GM19351 (cell line): ENCODE measurements at regions not wholly inside any gene's neighbourhood (a gene's known extent, or its start where the extent isn't known, plus 50 kb on each side); places are given as distances from the start of the nearest gene placed in this dataset.

Source experiments
- ATAC-seq: cut with Tn5 transposase; IDR thresholded peaks from one replicate; pipeline ENCODE4 v1.9.1; 2021; ENCODE audit warnings: mild to moderate bottlenecking, moderate library complexity; ENCODE audit not compliant: unreplicated experiment

DNA sequence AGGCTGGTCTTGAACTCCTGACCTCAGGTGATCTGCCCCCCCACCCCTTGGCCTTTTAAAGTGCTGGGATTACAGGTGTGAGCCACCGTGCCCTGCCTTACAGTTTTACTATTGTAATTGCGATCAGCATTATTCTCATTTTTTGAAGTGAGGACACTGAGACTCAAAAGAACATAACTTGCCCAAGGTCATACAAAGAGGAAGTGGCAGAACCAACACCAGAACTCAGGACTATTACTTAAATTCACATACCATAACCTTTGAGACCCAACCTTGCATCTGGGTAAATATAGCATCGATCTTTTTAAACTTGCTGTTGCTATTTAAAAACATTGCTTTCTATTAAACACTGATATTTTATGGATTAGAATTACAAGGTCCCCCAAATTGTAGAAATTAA lies 54.2 kb downstream of the FOXI1 start:
- no peak for ATAC-seq

DNA sequence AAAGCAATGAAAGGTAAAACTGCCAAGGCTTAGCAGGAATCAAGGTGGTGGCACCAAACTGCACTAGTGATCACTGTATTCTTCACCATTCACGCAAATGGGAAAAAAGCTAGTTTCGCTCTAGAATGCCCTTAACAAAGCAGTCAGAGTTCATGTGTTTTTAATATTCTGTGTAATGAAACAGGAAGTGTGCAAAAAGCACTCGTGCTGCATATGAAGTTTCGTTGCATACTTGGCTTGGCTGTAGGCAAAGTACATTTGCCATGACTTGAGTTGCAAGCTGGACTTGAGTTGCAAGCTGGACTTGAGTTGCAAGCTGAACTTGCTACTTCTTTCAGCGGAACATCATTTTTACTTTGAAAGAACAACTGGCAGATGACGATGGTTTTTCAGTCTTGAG lies 55.4 kb downstream of the FOXI1 start:
- ATAC-seq: peak; percentile 81

DNA sequence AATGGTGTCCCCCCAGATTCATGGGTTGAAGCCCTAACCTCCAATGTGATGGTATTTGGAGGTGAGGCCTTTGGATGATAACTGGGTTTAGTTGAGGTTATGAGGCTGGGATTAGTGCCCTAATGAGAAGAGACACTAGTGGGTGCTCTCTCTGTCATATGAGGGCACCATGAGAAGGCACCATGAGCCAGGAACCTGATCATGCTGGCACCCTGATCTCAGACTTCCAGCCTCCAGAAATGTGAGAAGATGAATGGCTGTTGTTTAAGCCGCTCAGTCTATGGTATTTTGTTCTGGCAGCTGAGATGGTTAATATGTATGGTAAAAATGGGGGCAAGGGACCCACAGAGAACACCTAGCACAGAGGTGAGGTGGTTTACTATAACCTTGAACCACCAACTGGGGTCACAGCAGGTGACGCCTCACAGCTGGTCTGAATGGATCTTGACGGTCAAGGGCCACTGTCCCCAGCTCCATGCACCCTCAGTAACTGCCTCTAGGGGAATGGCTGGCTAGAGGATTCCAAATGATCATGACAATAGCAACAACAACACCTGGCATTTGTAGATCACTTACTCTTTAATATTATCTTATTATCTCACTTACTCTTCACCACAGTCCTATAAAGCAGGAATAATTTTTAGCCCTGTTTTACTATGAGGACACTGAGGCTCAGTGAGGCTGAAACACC lies 57.1 kb downstream of the FOXI1 start:
- ATAC-seq: no peak

DNA sequence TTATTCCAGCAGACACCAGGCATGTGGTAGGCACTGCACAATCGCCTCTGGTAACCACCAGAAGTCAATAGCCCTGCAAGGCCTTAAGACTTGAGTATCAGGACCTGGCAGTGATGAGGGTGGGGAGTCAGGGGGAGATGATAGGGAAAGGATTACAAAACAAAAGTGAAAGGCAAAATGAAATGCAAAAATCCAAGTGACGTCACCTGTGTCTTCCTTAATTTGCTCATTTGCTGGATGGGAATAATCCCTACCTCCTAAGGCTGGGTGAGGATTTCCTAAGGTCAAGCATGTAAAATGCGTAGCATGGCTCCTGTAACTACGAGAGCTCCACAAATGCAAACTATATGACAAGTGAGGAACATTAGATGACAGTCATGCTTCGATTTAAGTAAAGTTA lies 58.4 kb downstream of the FOXI1 start:
- no peak for ATAC-seq

DNA sequence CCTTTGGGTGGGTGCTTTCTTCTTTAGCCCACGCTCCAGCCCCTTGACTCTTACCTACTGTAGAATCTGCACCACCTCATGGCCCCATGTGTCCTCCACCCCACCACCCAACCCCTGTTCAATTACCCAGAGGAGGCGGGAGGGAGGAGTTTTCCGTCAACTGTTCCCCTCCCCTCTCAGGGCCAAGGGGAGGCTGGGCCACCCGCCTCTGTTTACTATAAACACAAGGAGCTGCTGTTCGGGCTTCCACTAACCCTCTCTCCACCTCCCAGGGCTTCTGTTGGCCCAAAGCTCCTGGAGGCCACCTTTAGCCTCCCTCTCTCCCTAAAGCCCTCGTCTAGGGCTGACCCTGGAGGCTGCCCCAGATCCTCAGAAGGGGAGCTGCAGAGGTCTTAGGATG lies 59.2 kb downstream of the FOXI1 start:
- ATAC-seq: no peak

DNA sequence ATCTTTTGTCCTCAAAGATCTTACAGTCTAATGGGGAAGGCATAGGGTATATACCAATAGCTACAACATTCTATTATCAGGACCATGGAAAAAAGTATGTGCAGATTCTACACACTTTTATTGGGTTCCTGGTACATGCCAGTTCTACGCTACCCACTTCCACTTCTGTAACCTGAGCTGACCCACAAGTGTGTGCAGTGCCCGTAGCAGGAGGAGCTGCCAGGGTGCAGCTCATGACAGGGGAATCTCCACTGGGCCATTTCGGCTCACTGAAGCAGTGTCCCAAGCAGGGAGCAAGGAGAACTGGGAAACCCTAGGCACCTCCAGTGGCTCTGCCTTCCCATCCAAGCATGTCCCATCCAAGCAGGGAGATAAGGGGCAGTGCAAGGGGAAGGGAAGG lies 60.4 kb downstream of the FOXI1 start:
- ATAC-seq: no peak

DNA sequence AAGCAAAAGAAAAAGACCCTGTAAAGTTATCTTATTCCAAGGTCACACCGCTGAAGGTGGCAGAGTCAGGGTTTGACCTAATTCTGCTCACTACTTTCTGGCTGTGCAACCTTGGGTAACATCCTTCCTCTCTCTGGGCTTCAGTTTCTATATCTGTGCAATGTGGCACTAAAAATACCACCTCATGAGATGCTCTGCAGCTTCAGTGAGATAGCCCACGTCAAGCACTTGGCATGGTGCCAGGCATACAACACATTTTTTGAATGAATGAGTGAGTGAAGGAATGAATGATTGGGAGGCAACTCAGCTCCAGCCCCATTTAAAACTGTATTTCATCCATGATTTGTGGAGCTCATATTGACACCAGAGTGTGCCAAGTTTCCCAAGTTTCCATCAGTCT lies 62.3 kb downstream of the FOXI1 start:
- no peak for ATAC-seq

DNA sequence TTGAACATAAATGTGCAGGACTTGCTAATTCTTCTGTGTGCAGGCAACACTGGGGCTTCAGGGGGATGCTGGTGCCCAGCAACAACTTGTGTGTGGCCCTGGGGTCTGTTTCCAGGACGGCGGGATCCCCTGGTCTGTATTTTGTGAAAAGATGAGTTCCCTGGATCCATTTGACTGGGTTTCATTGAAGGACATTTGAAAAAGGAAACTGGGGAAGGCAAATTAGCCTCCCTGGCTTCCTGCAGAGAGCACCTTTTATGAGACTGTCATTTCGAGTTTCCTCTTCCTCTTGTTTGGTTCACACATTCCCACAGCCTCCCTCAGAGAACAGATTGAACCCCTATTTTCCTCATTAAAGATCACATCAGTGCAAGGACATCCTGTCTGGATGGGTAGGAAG lies 63.1 kb downstream of the FOXI1 start:
- ATAC-seq: no peak

DNA sequence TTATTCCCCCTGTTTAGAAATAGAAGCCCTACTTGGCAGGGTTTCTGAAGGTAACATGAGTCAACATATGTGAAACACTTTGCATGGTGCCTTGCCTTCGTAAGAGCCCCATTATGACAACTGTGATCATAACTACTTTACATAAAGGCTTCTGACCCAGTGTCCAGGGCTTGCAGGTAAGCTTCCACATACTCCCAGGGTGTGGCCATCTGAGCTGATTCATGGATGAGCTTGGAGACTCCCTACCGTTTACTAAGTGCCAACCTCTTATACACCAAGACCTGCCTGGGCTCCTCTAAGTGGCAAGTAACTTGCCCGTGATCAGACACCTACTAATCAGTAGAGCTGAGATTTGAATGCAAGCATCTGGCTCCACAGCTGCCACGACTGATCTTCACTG lies 62.8 kb upstream of the C5orf58 start:
- no peak for ATAC-seq

DNA sequence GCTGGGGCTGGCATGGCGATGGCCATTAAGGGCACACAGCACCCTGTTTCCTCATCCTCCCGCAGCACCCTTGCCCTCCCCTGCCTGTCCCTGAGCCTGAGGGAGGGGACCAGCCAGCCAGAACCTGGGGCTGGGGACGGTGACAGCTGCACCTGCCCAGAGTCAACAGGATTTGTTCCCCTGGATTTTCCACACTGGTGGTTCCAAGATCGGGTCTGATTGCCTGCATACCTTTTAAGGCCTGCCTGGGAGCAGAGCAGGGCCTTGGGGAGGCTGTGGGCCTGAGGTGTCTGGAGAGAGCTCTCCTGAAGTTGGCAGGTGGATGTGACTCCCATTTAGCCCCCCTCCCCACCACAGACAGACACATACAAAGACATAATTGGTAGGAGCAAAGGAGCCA lies 61.0 kb upstream of the C5orf58 start:
- ATAC-seq: no peak

DNA sequence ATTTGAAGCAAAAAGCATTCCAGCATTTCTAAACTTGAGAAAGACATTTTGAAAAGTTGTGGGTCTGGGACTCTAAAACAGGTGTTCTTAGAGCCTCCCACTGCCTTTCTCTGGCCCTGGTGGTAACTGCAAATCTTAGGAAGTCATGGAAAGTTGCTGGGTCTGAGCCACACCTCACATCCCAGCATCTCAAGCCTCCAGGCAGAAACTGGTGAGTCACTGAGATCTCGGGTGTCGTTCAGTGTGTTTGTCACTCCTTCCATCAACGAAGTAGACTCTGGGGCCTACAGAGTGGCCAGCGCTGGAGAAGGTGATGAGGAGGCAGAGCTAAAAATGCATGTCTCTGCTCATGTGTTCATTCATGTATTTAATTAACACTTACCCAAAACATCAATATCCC lies 59.6 kb upstream of the C5orf58 start:
- ATAC-seq: no peak

DNA sequence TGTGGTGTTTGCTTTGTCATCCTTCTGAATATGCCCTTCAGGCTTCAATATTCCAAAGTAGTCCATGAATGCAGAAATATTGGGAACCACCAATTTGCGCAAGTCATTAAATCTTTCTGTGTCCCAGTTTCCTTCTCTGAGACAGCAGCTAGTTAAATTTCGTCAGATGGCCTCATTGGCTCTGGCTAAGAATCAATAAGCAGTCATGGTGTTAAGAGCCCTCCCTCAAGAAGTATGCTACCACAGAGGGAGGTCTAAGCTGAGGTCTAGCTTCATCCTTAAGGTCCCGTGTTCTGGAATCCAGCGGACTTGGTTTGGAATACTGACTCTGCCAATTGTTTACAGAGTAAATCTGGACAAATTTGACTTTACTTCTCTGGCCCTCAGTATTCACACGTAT lies 59.1 kb upstream of the C5orf58 start:
- no peak for ATAC-seq

DNA sequence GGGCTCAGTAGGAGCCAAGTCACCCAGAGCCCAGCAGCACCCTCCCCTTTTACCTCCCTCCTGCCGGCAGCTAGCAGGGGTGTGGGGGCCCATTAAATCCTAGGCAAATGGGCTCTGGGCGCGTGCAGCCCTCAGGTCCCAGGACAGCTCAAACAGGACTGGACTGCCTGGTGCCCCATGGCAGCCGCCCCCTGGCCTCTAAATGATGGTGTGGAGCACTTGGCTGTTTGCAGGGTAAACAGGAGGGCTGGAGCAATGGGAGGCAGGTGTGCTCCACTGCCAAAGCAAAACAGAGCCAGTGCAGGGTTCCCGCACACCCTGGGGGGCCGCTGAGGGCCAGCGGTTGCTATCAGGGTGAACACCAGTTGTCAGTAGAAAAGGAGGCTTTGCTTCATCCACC lies 55.9 kb upstream of the C5orf58 start:
- no peak for ATAC-seq

DNA sequence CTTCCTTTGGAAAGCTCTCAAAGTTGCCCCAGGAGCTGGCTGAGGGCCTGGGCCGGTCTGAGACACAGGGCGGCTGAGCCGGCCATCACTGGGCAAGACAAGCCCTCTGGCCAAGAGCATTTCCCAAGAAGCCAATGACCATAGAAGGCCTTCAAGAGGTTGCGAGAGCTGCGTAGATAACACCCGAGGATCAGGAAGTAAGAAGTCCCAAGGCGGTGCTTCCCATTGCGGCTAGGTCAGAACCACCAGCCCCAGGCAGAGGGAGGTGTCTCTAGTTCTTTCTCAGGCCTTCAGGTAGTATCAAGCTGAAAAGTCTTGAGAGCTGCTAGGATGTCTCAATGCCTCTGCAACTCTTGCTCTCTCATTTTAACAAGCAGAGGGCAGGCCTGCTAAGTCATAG lies 54.0 kb upstream of the C5orf58 start:
- no peak for ATAC-seq

DNA sequence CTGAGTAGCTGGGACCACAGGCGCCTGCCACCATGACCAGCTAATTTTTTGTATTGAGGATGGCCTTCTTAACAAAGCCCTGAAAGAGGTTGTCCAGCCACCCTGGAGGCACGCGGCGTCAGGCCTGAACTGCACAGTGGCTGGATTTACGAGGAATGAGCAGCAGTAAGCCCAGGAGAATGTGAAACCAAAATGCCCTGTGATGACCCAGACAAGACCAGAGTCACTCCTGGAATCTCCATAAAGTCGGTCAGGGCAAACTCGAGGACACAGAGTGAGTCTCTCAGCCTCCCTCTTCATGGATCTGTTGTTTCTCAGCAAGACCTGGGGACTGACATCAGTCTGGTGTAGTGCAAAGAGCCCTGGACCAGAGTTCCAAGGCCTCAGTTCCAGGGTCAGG lies 53.2 kb upstream of the C5orf58 start:
- ATAC-seq: no peak

DNA sequence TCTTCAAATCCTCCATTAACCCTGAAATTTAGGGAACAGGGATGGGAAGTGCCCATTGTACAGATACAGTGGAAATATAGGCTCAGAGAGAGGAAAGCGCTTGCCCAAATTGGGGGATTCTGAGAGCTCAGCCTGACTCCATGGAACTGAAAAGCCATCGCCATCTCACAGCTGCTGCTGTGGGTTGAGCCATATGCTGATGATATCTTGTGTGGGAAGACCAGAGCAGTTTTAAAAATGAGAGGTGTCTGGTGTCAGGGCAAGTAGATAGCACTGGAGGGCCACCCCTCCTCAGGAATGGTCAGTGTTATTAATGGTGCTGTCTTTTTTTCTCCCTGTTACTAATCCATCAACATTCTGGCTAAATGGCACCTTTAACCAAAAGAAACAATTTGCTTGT lies 50.9 kb upstream of the C5orf58 start:
- no peak for ATAC-seq

DNA sequence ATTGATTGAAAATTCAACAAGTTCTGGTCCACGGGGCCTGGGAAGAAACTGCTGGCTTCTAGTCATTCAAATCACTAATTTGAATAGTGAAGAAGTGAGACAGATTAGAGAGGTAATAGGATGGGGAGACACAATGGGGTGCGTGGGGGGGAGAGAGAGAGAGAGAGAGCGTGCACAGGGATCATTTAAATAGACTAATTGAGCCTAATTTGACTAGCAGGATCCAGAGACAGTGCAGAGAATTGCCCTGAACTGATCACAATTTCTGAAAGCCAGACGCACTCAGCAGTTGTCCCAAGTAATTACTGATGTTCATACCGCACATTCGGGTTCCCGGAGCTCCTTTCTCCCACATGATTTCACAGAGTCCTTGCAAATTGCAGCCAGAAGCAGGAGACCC lies 50.3 kb upstream of the C5orf58 start:
- ATAC-seq: no peak
